HCT116 (cell line): ENCODE measurements at regions not wholly inside any gene's neighbourhood (a gene's known extent, or its start where the extent isn't known, plus 50 kb on each side); places are given as distances from the start of the nearest gene placed in this dataset.

Experiments
- ATAC-seq: fragments of 200-7000 bp; cut with Tn5 transposase; 2 replicates; pipeline ENCODE4 v1.9.1; 2020; ENCODE audit warnings: mild to moderate bottlenecking, moderate library complexity
- BruUV-seq: library from RNA; stranded (reverse); fragments of 400-500 nt; replicated peaks from 2 replicates; lab custom pipeline; 2021; lab: Mats Ljungman, UMichigan
- CTCF ChIA-PET: fragments of 300-600 bp; sonication (Branson Sonifier 250); formaldehyde crosslinking; loops from one replicate; lab custom pipeline; 2021; ENCODE audit warnings: antibody characterized with exemption; lab: Charles Lee
- POLR2A ChIA-PET: fragments of 300-600, 350-600 bp; sonication (Branson Sonifier 250); formaldehyde crosslinking; loops from one replicate; lab custom pipeline; 2021; ENCODE audit warnings: antibody characterized with exemption; lab: Charles Lee
- RAD21 ChIA-PET, 2 experiments: fragments of 300-600 bp; sonication (Branson Sonifier 250); formaldehyde crosslinking; loops; one replicate each; lab custom pipeline; 2023; ENCODE audit warnings: low total read pairs in 2 of 2; ENCODE audit not compliant: uncharacterized antibody in 2 of 2, unreplicated experiment in 2 of 2, low non-redundant PET in 1 of 2; lab: Charles Lee
- DNase-seq: peaks from one replicate; pipeline ENCODE4 v3.0.0-alpha.2; 2010; ENCODE audit warnings: low read depth, low spot score
- H2AFZ ChIP-seq: fragments of 200-600 bp; shearing (Covaris generic), sonication (generic); 2 replicates; pipeline ENCODE4 v1.6.1; 2017; ENCODE audit warnings: low read depth, mixed run types, mixed read lengths, antibody characterized with exemption, low read length; ENCODE audit not compliant: poor library complexity, severe bottlenecking
- H3K27ac ChIP-seq: 2 replicates; pipeline ENCODE4 v1.5.1; 2012; ENCODE audit warnings: low read depth, low read length
- H3K27me3 ChIP-seq: fragments of 200-600 bp; sonication (generic); 2 replicates; pipeline ENCODE4 v1.6.1; 2016; ENCODE audit warnings: mixed run types, low read length, mixed read lengths; ENCODE audit not compliant: insufficient read depth
- H3K36me3 ChIP-seq, 2 experiments: fragments of 200-500 bp in 1 of 2; fragments of 200-600 bp in 1 of 2; sonication (Bioruptor generic) in 1 of 2; sonication (generic) in 1 of 2; 2 replicates each; pipeline versions ENCODE4 v1.5.1 to v1.6.1; 2014 to 2016; ENCODE audit warnings: low read length in 2 of 2, inconsistent platforms in 1 of 2, mixed read lengths in 1 of 2, mixed run types in 1 of 2; ENCODE audit not compliant: insufficient read depth in 2 of 2, control insufficient read depth in 1 of 2
- H3K4me1 ChIP-seq, 2 experiments: fragments of 200-600 bp in 1 of 2; sonication (generic) in 1 of 2; 2 replicates each; pipeline versions ENCODE4 v1.5.1 to v1.6.1; 2012 to 2017; ENCODE audit warnings: low read length in 2 of 2, inconsistent platforms in 1 of 2, mild to moderate bottlenecking in 1 of 2, mixed read lengths in 1 of 2, mixed run types in 1 of 2, moderate library complexity in 1 of 2; ENCODE audit not compliant: insufficient read depth in 2 of 2, control insufficient read depth in 1 of 2
- H3K4me2 ChIP-seq: fragments of 200-600 bp; sonication (generic); 2 replicates; pipeline ENCODE4 v1.6.1; 2017; ENCODE audit warnings: mixed run types, low read length, mixed read lengths
- H3K4me3 ChIP-seq, 2 experiments: fragments of 200-600 bp in 1 of 2; sonication (generic) in 1 of 2; replicated peaks in 1 of 2; 2 replicates each; pipeline ENCODE4 v1.5.1; 2011 to 2016; ENCODE audit warnings: low read length in 2 of 2, control low read depth in 1 of 2, low read depth in 1 of 2, mild to moderate bottlenecking in 1 of 2, mixed read lengths in 1 of 2, mixed run types in 1 of 2
- H3K79me2 ChIP-seq: fragments of 200-600 bp; sonication (generic); 2 replicates; pipeline ENCODE4 v1.6.1; 2017; ENCODE audit warnings: mild to moderate bottlenecking, mixed run types, low read length, moderate library complexity, mixed read lengths; ENCODE audit not compliant: insufficient read depth
- H3K9ac ChIP-seq: fragments of 200-600 bp; sonication (generic); 2 replicates; pipeline ENCODE4 v1.6.1; 2016; ENCODE audit warnings: low read length, mixed read lengths
- H3K9me2 ChIP-seq: fragments of 200-600 bp; sonication (generic), shearing (Covaris generic); 2 replicates; pipeline ENCODE4 v1.6.1; 2017; ENCODE audit warnings: mixed run types, mild to moderate bottlenecking, moderate library complexity; ENCODE audit not compliant: insufficient read depth
- H3K9me3 ChIP-seq, 2 experiments: fragments of 200-500 bp in 1 of 2; fragments of 200-600 bp in 1 of 2; sonication (Bioruptor generic) in 1 of 2; sonication (generic) in 1 of 2; 2 replicates each; pipeline ENCODE4 v1.6.1; 2014 to 2017; ENCODE audit warnings: low read length in 2 of 2, mixed read lengths in 2 of 2, inconsistent platforms in 1 of 2, low read depth in 1 of 2, mild to moderate bottlenecking in 1 of 2, mixed run types in 1 of 2, moderate library complexity in 1 of 2; ENCODE audit not compliant: control insufficient read depth in 1 of 2, insufficient read depth in 1 of 2
- H4K20me1 ChIP-seq: fragments of 200-600 bp; sonication (generic), shearing (Covaris generic); 2 replicates; pipeline ENCODE4 v1.6.1; 2017; ENCODE audit warnings: mixed run types, mild to moderate bottlenecking, moderate library complexity; ENCODE audit not compliant: insufficient read depth
- ATF3 ChIP-seq: IDR thresholded peaks from 2 replicates; pipeline ENCODE4 v1.6.1; 2012
- CBX3 ChIP-seq: IDR thresholded peaks from 2 replicates; pipeline ENCODE4 v1.6.1; 2012; ENCODE audit warnings: low read depth
- EGR1 ChIP-seq: IDR thresholded peaks from 2 replicates; pipeline ENCODE4 v1.6.1; 2012; ENCODE audit warnings: low read depth
- EZH2phosphoT487 ChIP-seq: fragments of 200-600 bp; IDR thresholded peaks from 2 replicates; pipeline ENCODE4 v1.6.1; 2018; ENCODE audit warnings: antibody characterized with exemption, borderline replicate concordance
- FOSL1 ChIP-seq: IDR thresholded peaks from 2 replicates; pipeline ENCODE4 v1.6.1; 2012; ENCODE audit warnings: low read depth
- MAX ChIP-seq: IDR thresholded peaks from 2 replicates; pipeline ENCODE4 v1.6.1; 2012
- REST ChIP-seq: IDR thresholded peaks from 2 replicates; pipeline ENCODE4 v1.6.1; 2012; ENCODE audit warnings: low read depth
- SRF ChIP-seq: IDR thresholded peaks from 2 replicates; pipeline ENCODE4 v1.6.1; 2012; ENCODE audit warnings: low read depth
- TCF7L2 ChIP-seq: IDR thresholded peaks from 2 replicates; pipeline ENCODE4 v1.7.0; 2011; ENCODE audit warnings: borderline replicate concordance, inconsistent platforms; ENCODE audit not compliant: insufficient read depth, insufficient read length; ENCODE audit errors: extremely low read depth
- YY1 ChIP-seq: IDR thresholded peaks from 2 replicates; pipeline ENCODE4 v1.6.1; 2011; ENCODE audit warnings: low read length, low read depth, moderate library complexity, mild to moderate bottlenecking; ENCODE audit not compliant: insufficient replicate concordance; ENCODE audit errors: extremely low read depth
- ZBTB33 ChIP-seq: IDR thresholded peaks from 2 replicates; pipeline ENCODE4 v1.6.1; 2011; ENCODE audit warnings: mild to moderate bottlenecking, low read length, moderate library complexity; ENCODE audit not compliant: insufficient replicate concordance; ENCODE audit errors: extremely low read depth
- intact Hi-C: fragments of 100-400 bp; cut with micrococcal nuclease; formaldehyde crosslinking; loops from 2 replicates; pipeline ENCODE4 v1.10.0; 2022

- POLR2A ChIA-PET = no interaction called here
- Histone ChIP-seq H3K27ac (no peak overlapping the region), H4K20me1 (no peaks in the 10 kb centered on the region), H3K4me1 (no peaks in the 10 kb centered on the region), H3K9me2 (no peaks in the 10 kb centered on the region)
- TF ChIP-seq ZBTB33 (no peak), EGR1 (no peak), TCF7L2 (no peak), CBX3 (no peak), REST (no peak), MAX (no peak), YY1 (no peak), EZH2phosphoT487 (no peak), ATF3 (no peak), SRF (no peak), FOSL1 (no peak)
- TF ChIP-seq, all 23 proteins: peak for 0
- ChIA-PET RAD21 (no interaction called here), CTCF (no interaction called here)
- no peak overlapping the region for H3K4me2 ChIP-seq
- H3K79me2 ChIP-seq = no peaks in the 10 kb centered on the region
- H3K9ac ChIP-seq = no peak overlapping the region
- H3K9me3 ChIP-seq = peaks cover 10 to 21% of the 10 kb centered on the region in 2 experiments; a peak in 2 of 4 replicates
- H2AFZ ChIP-seq = no peak overlapping the region
- DNase-seq (no peak), ATAC-seq (no peak)
- H3K27me3 ChIP-seq = no peaks in the 10 kb centered on the region
- intact Hi-C loops = no loop called here
- no peak overlapping the region for H3K4me3 ChIP-seq
- H3K36me3 ChIP-seq = no peaks in the 10 kb centered on the region
- BruUV-seq = no TSS peak
Measured at GRCh38 chr19:28427376-28428083, 785.4 kb downstream of the UQCRFS1 start.
